ENCODE measurements at regions not wholly inside any gene's neighbourhood (a gene's known extent, or its start where the extent isn't known, plus 50 kb on each side); places are given as distances from the start of the nearest gene placed in this dataset.

- DNase-seq (ENCODE audit: low read depth): no peak
Observed at GRCh38 chr9:109883623-109884022, 103.6 kb downstream of the PALM2AKAP2 start.

- DNase-seq (ENCODE audit: low read depth): no peak
Observed at GRCh38 chr9:109886041-109886440, 106.0 kb downstream of the PALM2AKAP2 start.

GRCh38 chr9:109886617-109887016, 106.6 kb downstream of the PALM2AKAP2 start:
- no peak for DNase-seq (ENCODE audit: low read depth)

DNA sequence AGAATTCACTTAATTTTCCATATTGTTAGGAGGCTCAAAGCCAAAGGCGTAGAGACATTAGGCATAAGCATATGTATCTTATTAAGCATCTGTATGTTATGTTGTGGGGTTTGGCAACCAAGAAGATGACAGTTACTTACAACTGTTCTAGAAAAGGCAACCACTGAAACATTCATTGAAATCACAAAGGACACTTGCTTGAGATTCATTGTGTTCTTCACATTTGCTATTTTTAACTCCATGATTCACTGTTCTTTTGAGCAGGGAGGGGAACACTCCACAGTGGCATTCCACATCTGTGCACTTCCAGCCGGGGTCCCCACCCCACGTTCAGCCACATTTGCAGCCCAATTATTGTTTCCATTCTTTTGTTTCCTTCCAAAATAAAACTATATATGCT, 107.1 kb downstream of the PALM2AKAP2 start:
- no peak for DNase-seq (ENCODE audit: low read depth)

- no peak for DNase-seq (ENCODE audit: low read depth)
Observed at GRCh38 chr9:109888695-109889094, 108.7 kb downstream of the PALM2AKAP2 start.

DNA sequence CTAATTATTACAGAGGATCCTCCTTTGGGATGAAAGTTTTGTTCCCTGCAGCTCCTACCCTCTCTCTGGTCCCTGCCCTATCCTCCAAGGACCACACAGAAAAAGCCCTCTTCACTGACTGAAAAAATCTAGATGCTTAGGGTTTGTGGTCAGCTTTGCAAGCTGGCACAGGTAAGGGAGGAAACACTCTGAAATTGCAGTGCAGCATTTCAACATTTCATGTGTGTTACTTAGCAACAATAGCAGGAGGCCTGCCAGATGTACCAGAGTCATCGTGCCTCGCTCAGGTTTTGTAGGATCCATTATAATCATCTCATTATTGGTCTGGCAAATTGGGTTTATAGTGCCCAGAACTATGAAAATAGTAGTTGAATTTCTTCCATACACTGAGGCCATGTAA, 109.5 kb downstream of the PALM2AKAP2 start:
- no peak for DNase-seq (ENCODE audit: low read depth)

- DNase-seq (ENCODE audit: low read depth): no peak
Observed at GRCh38 chr9:109893241-109893640, 113.2 kb downstream of the PALM2AKAP2 start.

DNA sequence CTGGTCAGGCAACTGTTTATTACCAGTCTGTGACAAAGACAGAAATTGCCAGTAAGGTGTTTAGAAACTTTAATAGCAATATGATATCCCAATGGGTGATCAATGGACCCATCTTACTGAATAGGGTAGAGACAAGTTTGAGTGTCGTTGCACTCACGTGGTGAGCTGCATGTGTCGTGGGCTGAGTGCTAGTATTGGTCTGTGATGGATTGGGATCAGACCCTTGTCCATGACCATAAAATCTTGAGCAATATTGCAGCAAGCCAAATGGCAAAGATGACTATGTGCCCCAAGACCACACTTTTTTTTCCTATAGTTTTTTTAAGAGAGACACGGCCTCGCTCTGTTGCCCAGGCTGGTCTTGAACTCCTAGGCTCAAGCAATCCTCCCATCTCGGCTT, 114.5 kb downstream of the PALM2AKAP2 start:
- DNase-seq (ENCODE audit: low read depth): no peak

DNA sequence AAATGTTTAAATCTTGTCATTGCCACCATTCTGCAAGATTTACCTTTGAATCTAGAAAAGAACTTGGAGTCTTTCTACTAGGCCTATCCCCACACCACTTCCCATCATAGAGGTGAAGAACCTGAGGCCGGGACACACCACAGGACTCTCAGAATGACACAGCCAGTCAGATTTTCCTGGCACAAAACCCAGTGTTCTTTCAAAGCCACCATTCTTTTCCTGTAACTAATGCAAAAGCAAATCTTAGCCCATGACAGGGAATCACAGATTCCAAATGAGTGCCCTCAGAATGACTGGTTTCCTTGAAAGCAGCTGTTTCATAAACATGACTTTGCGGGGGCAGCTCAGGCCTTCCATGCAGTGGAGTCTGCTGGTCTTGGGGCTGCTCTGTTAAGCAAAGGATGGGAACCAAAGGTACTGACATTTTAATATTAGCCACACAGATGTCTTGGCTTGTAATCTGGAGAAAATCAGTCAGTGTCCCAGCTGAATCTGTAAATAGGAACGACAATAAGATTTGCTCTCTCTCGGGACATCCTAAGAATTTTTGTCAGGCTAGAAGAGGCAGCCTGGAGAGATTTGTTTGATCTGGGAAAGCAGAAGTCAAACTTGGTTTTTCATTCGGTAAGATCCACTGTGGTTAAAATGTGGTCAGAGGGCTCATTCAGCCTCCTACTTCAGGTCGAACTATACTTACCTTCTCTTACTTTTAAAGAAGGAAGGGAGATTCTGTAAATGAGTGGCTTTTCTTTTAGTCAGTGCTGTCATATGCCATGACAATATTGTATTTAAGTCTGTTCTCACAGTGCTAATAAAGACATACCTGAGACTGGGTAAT, 115.1 kb downstream of the PALM2AKAP2 start:
- DNase-seq (ENCODE audit: low read depth): no peak

DNA sequence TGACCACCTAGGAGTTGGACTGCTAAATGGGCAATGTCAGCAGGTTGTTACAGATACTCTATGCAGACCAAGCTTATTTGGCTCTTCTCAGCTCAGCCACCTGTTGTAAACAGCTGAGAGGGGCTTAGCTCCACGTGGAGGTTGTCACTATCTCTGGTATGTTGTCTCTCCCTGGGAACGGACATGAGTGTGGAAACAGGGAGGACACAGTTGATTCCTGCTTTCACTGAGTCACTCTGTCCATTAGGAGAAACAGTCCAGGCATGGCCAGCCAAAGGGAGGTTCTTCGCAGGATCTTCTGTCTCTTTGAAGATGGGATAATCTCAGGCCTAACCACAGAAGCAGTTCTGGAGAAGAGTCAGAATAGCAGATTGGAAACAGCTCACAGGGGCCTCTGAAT, 121.2 kb downstream of the PALM2AKAP2 start:
- DNase-seq (ENCODE audit: low read depth): no peak

GRCh38 chr9:109903515-109904138, 123.6 kb downstream of the PALM2AKAP2 start:
- peak; percentile 48 for DNase-seq (ENCODE audit: low read depth)

DNA sequence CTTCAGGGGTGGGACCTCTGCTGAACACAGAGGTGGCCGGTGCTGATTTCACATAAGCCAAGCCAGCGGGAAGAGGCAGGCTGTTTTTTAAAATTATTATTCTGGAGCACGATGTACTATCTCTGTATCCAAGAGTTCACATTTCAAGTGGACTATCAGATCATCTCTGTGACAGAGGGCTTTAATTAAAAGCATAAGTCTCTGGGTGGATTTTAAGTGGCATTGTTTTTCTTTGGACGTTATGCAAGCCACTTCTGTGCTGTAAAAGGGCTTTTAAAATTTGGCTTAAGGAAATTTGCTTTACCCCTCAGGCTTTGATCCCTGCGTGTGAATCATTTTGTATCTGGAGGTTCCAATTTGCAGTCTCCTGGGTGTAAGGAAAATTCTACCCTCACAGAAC, 124.7 kb downstream of the PALM2AKAP2 start:
- no peak for DNase-seq (ENCODE audit: low read depth)

- no peak for DNase-seq (ENCODE audit: low read depth)
Observed at GRCh38 chr9:109905472-109905871, 125.5 kb downstream of the PALM2AKAP2 start.

DNA sequence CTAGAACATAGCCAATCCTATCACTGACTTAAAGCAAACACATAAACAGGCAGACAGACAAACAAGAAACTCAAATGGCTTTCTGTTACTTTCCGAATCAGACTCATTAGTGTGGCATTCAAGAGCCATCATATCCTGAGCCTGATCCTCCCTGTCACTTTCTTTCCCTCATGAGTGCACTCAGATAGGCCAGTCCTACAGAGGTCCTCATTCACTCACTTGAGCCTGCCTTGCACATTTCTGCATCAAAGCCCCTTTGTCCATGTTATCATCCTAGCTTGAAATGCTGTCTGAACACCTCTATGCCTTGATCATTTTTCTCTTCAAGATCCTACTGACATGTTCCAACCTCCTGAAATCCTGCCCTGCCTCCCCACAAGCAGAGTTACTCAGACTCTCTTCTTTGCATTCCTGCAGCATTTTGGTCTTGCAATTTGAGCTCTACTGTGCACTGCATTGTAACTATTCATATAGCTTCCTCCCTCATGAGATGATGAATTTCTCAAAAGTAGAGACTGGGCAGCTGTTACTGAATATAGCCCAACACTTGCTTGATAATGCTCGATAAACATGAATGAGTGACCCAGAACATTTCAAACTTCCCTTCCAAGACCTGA, 126.9 kb downstream of the PALM2AKAP2 start:
- DNase-seq (ENCODE audit: low read depth): no peak

- no peak for DNase-seq (ENCODE audit: low read depth)
Observed at GRCh38 chr9:109907400-109907799, 127.4 kb downstream of the PALM2AKAP2 start.

DNA sequence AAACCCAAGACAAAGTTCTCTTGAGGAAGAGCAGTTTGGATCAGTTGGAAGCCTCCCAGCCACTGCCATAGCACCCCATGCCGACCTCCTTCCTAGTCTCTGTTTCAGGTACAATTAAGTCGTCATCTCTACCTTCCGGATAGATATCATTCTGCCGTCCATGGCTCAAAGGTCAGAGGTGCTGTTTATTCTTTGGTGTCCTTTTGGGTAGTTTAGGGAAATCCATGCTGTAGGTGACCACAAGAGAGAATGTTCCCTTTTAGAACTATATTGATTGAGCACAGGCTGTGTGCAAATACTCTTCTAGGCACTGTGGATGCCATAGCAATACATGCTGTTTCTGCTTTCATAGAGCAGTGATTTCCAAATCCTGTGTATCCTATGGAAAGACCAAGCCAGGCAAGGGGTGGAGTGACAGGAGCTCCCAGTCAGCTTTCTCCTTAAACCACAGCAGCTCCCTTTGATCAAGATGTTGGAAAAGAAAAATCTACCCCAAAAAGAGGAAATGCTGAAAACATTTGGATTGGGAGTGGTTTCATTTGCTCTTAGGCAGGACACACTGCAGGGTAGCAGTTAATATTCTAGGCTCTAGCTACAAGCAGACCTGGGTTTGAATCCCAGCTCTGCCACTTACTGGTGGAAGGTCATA, 127.9 kb downstream of the PALM2AKAP2 start:
- no peak for DNase-seq (ENCODE audit: low read depth)

- no peak for DNase-seq (ENCODE audit: low read depth)
Observed at GRCh38 chr9:109908459-109909390, 128.7 kb downstream of the PALM2AKAP2 start.

DNA sequence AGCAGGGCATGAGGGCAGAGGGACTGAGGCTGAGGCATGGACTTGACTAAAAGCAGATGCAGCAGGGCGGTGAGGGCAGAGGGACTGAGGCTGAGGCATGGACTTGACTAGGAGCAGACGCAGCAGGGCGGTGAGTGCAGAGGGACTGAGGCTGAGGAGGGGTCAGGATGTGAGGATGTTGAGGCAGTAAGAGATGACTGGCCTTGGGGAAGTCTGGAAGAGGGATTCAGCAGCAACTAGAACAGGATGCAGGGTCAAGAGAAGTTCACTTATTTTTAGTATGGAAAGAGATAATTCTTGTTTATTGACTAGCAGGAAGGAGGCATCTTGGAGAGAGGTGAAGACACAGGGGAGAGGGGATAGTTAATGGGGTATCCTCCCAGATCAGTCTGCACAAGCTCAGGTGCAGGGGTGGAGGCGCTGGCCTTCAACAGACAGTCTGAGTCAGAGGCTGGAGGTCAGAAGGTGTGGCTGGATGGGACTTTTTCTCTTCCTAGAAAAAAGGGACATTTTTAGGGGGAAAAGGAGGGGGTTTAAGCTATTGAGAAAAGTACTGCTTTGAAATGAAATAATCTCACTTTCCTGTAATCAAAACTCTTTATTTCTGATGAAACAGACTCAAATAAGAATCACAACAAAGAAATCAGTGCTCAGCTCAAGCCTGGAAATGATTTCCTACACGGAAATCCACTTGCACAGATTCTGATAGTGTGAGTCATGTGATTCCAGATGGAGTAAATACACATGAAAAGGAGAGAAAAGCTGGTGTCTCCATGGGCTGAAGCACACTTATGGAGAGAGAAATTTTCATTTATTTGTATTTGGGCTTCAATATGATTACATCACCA, 130.9 kb downstream of the PALM2AKAP2 start:
- no peak for DNase-seq (ENCODE audit: low read depth)

DNA sequence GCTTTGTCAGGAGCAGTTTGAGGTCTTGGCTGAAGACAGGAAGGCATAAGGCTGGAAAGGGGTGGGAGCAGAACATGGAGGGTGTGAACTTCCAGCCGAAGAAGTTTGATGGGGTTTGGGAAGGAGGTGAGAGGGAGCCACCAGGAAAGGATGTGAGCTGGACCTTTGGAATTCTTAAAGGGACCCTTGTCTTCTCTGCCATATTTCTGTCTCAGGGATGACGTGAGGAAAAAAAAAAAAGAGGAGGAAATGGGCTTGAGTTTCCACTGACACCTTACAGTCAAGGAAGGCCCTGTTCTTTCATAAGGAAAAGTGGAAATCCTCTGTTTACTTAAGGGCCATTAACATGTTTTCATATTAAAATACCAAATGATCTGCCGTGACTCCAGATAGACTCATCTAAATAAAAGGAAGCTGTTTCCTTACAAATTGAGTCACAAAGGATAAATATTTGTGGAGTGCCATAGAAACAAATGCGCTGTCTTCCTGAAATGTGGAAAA, 132.1 kb downstream of the PALM2AKAP2 start:
- no peak for DNase-seq (ENCODE audit: low read depth)

DNA sequence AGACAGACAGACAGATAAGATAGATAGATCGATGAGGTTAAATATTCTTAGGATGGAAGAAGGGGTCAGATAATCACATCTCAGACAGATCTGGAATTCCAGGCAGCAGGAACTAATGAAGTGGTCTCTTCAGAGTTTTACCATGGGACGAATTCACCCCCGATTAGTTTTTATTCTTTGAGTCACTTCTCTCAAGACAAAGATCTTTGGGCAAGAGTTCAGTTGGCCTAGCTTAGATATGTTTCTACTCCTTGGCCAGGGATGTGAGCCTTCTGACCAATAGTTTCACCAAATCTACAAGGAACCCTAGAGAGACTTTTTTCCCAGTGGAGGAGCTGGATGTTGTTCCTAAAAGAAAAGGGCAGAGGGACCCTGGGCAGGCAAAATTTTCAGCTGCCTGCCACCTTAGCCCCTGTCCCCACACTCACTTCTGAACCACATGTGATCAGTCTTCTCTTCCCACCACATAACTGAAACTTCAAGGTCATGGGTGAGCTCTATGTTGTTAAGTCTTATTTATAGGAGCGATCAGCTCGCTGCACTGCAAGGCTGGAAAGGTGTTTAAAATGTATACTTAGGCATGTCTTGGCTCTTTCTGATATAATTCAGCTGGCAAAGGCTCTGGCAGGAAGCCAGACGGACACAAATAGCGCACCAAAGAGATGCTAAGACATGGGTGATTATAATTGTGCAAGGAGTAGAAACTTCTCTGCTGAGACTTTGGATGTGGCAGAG, 132.9 kb downstream of the PALM2AKAP2 start:
- no peak for DNase-seq (ENCODE audit: low read depth)
